Gastrocnemius medialis (tissue), 4 donors: ENCODE measurements at regions not wholly inside any gene's neighbourhood (a gene's known extent, or its start where the extent isn't known, plus 50 kb on each side); places are given as distances from the start of the nearest gene placed in this dataset.

Experiments
- POLR2A ChIP-seq, 2 donors: fragments of 450-650 bp; IDR thresholded peaks; one replicate each; pipeline ENCODE4 v1.6.1; 2017; ENCODE audit warnings: antibody characterized with exemption in 2 of 2, mild to moderate bottlenecking in 2 of 2, moderate library complexity in 2 of 2
- TF ChIP-seq, protein P1 (sequence below), 5 experiments: fragments of 450-650 bp in 3 of 5; fragments of 200-600 bp in 2 of 5; sonication (generic) in 2 of 5; IDR thresholded peaks in 4 of 5; conservative IDR thresholded peaks in 1 of 5; 1 replicate in 4 of 5; 2 replicates in 1 of 5; pipeline ENCODE4 v1.5.1; 2016 to 2019; ENCODE audit warnings: antibody characterized with exemption in 5 of 5, mild to moderate bottlenecking in 3 of 5, moderate library complexity in 3 of 5

DNA sequence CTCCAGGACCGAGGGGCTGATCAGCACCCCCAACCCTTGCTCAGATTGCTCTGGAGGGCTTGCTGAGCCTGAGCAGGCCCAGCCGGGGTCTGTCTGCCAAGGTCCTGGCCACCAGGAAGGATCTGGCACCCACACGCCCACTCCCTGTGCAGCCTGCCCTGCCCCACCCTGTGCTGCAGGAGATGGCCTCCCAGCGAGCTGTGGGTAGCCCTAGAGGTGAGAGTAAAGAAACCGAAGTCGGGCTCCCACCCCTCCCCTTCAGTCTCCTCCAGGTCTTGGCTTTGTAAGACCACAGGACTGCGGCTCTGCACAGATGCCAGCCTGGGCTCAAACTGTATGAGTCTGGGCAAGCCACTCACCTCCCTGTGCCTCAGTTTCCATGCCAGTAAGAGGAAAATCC is 307.8 kb downstream of the BCL11B start:
- TF ChIP-seq, protein P1, sequence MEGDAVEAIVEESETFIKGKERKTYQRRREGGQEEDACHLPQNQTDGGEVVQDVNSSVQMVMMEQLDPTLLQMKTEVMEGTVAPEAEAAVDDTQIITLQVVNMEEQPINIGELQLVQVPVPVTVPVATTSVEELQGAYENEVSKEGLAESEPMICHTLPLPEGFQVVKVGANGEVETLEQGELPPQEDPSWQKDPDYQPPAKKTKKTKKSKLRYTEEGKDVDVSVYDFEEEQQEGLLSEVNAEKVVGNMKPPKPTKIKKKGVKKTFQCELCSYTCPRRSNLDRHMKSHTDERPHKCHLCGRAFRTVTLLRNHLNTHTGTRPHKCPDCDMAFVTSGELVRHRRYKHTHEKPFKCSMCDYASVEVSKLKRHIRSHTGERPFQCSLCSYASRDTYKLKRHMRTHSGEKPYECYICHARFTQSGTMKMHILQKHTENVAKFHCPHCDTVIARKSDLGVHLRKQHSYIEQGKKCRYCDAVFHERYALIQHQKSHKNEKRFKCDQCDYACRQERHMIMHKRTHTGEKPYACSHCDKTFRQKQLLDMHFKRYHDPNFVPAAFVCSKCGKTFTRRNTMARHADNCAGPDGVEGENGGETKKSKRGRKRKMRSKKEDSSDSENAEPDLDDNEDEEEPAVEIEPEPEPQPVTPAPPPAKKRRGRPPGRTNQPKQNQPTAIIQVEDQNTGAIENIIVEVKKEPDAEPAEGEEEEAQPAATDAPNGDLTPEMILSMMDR (IDR thresholded peaks at IDR 0.05 in 4 of 5, conservative IDR thresholded peaks at IDR 0.05 in 1 of 5): no peak
- no peak for TF ChIP-seq POLR2A (IDR thresholded peaks at IDR 0.05)
